Transverse colon (tissue), 4 donors: ENCODE measurements at regions not wholly inside any gene's neighbourhood (a gene's known extent, or its start where the extent isn't known, plus 50 kb on each side); places are given as distances from the start of the nearest gene placed in this dataset.

Source experiments
- DNase-seq: peaks from one replicate; pipeline ENCODE4 v3.0.0-alpha.2; 2019
- H3K27ac ChIP-seq, 4 donors: fragments of 200-600 bp; sonication (generic); 2 replicates each; pipeline ENCODE4 v1.5.1; 2016 to 2018; ENCODE audit warnings: inconsistent platforms in 4 of 4
- H3K27me3 ChIP-seq: fragments of 200-600 bp; sonication (generic); 2 replicates; pipeline ENCODE4 v1.5.1; 2017; ENCODE audit warnings: inconsistent platforms
- H3K36me3 ChIP-seq, 4 donors: fragments of 200-600 bp; sonication (generic); 2 replicates each; pipeline ENCODE4 v1.5.1; 2017 to 2019; ENCODE audit warnings: inconsistent platforms in 4 of 4
- H3K4me1 ChIP-seq, 4 donors: fragments of 200-600 bp; sonication (generic); 2 replicates each; pipeline ENCODE4 v1.5.1; 2017 to 2020; ENCODE audit warnings: inconsistent platforms in 4 of 4
- H3K4me3 ChIP-seq, 4 donors: fragments of 200-600 bp; sonication (generic); 1 replicate in 1 of 4; 2 replicates in 3 of 4; pipeline versions ENCODE4 v1.5.1 to v1.6.1; 2017 to 2019; ENCODE audit warnings: inconsistent platforms in 4 of 4
- H3K9me3 ChIP-seq, 2 donors: fragments of 200-600 bp; sonication (generic); 2 replicates each; pipeline ENCODE4 v1.5.1; 2017 to 2019; ENCODE audit warnings: inconsistent platforms in 2 of 2
- EP300 ChIP-seq: sonication (generic); formaldehyde crosslinking; IDR thresholded peaks from one replicate; pipeline ENCODE4 v1.6.1; 2017; ENCODE audit warnings: antibody characterized with exemption, low read depth
- POLR2A ChIP-seq: fragments of 450-650 bp; IDR thresholded peaks from one replicate; pipeline ENCODE4 v1.6.1; 2016; ENCODE audit warnings: antibody characterized with exemption, mild to moderate bottlenecking, moderate library complexity
- POLR2AphosphoS5 ChIP-seq, 3 donors: sonication (generic); formaldehyde crosslinking; IDR thresholded peaks; one replicate each; pipeline ENCODE4 v1.6.1; 2016; ENCODE audit warnings: antibody characterized with exemption in 3 of 3
- WGBS, 2 donors: methylation state at CpG; one replicate each; pipeline ENCODE4 v1.1.5; 2018; ENCODE audit warnings: low coverage in 1 of 2; 5-methylcytosine and 5-hydroxymethylcytosine counted together
- in situ Hi-C, 4 donors: fragments of 200-750 bp; cut with MboI; loops; one replicate each; pipeline versions ENCODE4 v1.15.0 to v1.15.1; 2017; ENCODE audit warnings: low sequenced_read_pairs in 3 of 4, low pct_ligation_motif_present in 1 of 4, low pct_unique_long_range_greater_than_20kb in 1 of 4
- intact Hi-C: fragments of 100-400 bp; cut with DNase I; formaldehyde crosslinking; loops from one replicate; pipeline ENCODE4 v1.15.1; 2023; ENCODE audit warnings: low total_unique reads
- TF ChIP-seq, protein P1 (sequence below), 5 experiments: fragments of 200-600 bp in 3 of 5; fragments of 450-650 bp in 2 of 5; sonication (generic) in 3 of 5; IDR thresholded peaks; 1 replicate in 2 of 5; 2 replicates in 3 of 5; pipeline ENCODE4 v1.5.1; 2016 to 2017; ENCODE audit warnings: antibody characterized with exemption in 5 of 5, inconsistent platforms in 3 of 5, mild to moderate bottlenecking in 2 of 5, moderate library complexity in 1 of 5

DNA sequence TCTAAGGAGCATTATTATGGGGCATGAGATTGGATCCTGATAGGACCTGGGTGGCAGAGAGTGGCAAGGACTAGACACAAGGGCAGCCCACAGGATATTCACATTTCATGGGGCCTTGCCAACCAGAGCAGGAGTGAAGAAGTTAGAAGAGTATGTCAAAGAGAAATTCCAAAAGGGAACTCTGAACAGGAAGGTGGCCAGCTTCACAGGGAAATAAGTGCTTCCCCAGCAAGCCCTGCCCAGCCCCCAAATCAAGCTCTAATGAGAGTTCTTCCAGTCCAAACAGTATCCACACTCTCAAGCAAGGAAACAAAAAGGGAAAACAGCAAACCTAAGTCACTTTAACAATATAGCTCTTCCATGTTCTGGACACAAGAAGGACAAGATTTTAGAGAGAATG lies 130.2 kb upstream of the COL8A1 start:
- DNase-seq, result no peak
- no peaks in the 10 kb centered on the region for H3K9me3 ChIP-seq
- H3K27ac ChIP-seq, result no peak overlapping the region
- peaks cover 0 to 18% (median under 1%) of the 10 kb centered on the region in 4 donors for H3K4me1 ChIP-seq
- in situ Hi-C loops, result no loop called here
- TF ChIP-seq POLR2AphosphoS5 (IDR thresholded peaks at IDR 0.05) (no peak), EP300 (no peak)
- H3K27me3 ChIP-seq, result no peaks in the 10 kb centered on the region
- intact Hi-C loops, result no loop called here
- H3K4me3 ChIP-seq, result no peak overlapping the region
- H3K36me3 ChIP-seq, result no peaks in the 10 kb centered on the region

DNA sequence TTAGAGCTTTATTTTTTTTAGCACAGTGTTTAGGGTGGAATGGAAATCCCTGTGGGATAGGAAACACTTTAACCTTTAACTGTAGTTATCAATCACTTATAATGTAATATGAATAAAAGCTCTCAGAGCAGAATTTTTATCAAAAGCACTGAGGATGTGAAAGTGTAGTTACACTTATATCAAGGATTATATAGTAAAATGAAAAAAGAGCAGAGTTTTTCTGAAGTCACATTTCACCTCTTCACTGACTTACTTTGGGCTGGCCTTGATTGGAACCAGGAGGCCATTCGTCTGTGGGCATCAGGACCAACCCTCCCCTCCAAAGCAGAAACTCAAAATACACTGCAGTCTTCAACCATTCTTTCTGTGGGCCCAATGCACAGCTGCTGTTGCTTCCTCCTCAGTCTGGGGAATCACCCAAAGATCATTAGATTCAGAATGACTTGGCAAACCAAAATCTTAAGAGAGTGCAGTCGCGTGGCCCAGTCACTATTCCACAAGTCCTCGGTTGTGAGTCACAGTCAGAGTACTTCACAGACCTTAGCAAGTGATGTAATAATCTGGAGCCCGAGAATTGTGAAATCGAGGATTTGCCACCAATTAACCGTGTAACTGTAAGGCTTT lies 132.6 kb upstream of the COL8A1 start:
- no peak for TF ChIP-seq POLR2A
- no peak for TF ChIP-seq POLR2AphosphoS5 (IDR thresholded peaks at IDR 0.05)
- TF ChIP-seq EP300, result no peak
- TF ChIP-seq, protein P1, sequence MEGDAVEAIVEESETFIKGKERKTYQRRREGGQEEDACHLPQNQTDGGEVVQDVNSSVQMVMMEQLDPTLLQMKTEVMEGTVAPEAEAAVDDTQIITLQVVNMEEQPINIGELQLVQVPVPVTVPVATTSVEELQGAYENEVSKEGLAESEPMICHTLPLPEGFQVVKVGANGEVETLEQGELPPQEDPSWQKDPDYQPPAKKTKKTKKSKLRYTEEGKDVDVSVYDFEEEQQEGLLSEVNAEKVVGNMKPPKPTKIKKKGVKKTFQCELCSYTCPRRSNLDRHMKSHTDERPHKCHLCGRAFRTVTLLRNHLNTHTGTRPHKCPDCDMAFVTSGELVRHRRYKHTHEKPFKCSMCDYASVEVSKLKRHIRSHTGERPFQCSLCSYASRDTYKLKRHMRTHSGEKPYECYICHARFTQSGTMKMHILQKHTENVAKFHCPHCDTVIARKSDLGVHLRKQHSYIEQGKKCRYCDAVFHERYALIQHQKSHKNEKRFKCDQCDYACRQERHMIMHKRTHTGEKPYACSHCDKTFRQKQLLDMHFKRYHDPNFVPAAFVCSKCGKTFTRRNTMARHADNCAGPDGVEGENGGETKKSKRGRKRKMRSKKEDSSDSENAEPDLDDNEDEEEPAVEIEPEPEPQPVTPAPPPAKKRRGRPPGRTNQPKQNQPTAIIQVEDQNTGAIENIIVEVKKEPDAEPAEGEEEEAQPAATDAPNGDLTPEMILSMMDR (IDR thresholded peaks at IDR 0.05), result no peak
- Histone ChIP-seq H3K4me1 (peaks cover 0 to 20% (median 2%) of the 10 kb centered on the region in 4 donors), H3K27me3 (no peaks in the 10 kb centered on the region), H3K36me3 (no peaks in the 10 kb centered on the region), H3K27ac (no peak overlapping the region), H3K9me3 (no peaks in the 10 kb centered on the region), H3K4me3 (no peak overlapping the region)
- in situ Hi-C loops (no loop called here), intact Hi-C loops (no loop called here)
- peak; percentile 11 for DNase-seq
- WGBS, 2 donors, result 49 to 57% methylated on average over 4 to 7 of the region's 7 CpGs

DNA sequence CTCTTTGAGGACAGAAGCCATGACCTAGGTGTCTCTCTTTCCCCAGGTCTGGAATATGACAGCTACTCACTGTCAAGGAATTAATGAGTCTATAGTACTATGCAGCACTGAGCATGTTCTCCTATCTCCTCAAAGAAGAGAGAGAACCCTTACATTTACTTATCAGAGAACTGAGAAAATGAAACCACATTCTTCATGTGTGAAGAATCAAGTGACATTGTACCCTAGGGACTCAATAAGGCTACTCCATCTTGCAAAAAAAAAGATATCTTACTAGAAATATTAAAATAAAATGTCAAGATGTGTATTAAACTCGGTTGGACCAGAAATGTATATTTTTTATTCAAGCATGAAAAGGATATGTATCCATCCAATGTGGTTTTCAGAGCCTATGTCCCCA lies 133.2 kb upstream of the COL8A1 start:
- TF ChIP-seq POLR2A (no peak), POLR2AphosphoS5 (IDR thresholded peaks at IDR 0.05) (no peak), EP300 (no peak)
- TF ChIP-seq, protein P1 (IDR thresholded peaks at IDR 0.05), result no peak
- Histone ChIP-seq H3K4me3 (no peak overlapping the region), H3K9me3 (no peaks in the 10 kb centered on the region), H3K36me3 (no peaks in the 10 kb centered on the region), H3K27me3 (no peaks in the 10 kb centered on the region), H3K27ac (no peak overlapping the region), H3K4me1 (peaks cover 0 to 20% (median 2%) of the 10 kb centered on the region in 4 donors)
- 73 to 74% methylated on average over 1 of the region's 1 CpG for WGBS, 2 donors
- DNase-seq, result no peak
- in situ Hi-C loops, result no loop called here
- intact Hi-C loops, result no loop called here

DNA sequence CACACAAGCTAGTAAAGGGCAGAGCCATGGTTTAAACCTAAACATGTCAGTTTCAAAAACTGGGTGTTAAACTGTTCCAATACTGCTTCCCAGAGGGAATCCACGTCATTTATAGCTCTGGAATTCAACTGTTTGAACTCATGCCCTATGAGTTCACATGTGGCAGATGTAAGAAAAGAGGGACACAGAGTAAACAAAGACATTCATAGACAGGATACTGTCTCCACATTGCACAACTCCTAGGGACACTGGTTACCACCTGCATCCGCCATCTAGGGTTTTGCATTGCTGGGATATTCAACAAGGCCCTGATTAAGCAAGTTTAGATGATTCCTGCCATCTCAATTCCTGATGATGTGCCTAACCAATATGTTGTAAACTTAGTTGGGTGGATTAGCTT lies 134.1 kb upstream of the COL8A1 start:
- intact Hi-C loops (no loop called here), in situ Hi-C loops (no loop called here)
- peak overlapping the region in 1 of 4 donors; percentile 43 for H3K27ac ChIP-seq
- H3K4me3 ChIP-seq, result no peak overlapping the region
- no peaks in the 10 kb centered on the region for H3K36me3 ChIP-seq
- no peaks in the 10 kb centered on the region for H3K27me3 ChIP-seq
- no peak for TF ChIP-seq EP300
- TF ChIP-seq POLR2AphosphoS5 (IDR thresholded peaks at IDR 0.05), result peak in 1 of 3 donors; percentile 15
- DNase-seq, result no peak
- H3K4me1 ChIP-seq, result peaks cover 0 to 20% (median 2%) of the 10 kb centered on the region in 4 donors
- WGBS, 2 donors, result 63 to 65% methylated on average over 2 of the region's 2 CpGs
- no peaks in the 10 kb centered on the region for H3K9me3 ChIP-seq

DNA sequence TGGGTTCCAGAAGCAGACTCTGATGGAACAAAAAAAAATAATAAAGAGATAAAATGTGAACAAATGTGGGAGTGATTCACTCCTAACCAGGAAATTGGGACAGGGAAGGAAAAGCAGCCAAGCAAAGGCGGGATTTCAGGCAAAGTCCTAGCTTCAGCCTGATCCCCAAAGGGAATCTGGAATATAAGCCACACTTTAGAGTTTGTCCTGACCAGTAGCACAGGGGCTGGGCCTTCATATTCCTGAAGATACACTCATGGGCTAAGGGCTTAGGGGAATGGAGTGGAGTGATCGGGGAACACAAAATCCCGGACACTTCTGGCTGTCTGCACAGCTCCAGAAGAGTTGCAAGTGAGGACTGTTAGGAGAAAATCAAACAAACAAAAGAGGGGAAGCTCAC lies 135.0 kb upstream of the COL8A1 start:
- in situ Hi-C loops (no loop called here), intact Hi-C loops (no loop called here)
- no peaks in the 10 kb centered on the region for H3K9me3 ChIP-seq
- peak overlapping the region in 3 of 4 donors; percentile 1 to 51 (median 43) for H3K27ac ChIP-seq
- no peak for DNase-seq
- H3K4me3 ChIP-seq, result no peak overlapping the region
- H3K27me3 ChIP-seq, result no peaks in the 10 kb centered on the region
- 80 to 83% methylated on average over 1 to 3 of the region's 3 CpGs for WGBS, 2 donors
- no peak for TF ChIP-seq POLR2A
- peaks cover 0 to 20% (median 2%) of the 10 kb centered on the region in 4 donors for H3K4me1 ChIP-seq
- H3K36me3 ChIP-seq, result no peaks in the 10 kb centered on the region
